Suprapubic skin (tissue), 3 donors: ENCODE measurements at regions not wholly inside any gene's neighbourhood (a gene's known extent, or its start where the extent isn't known, plus 50 kb on each side); places are given as distances from the start of the nearest gene placed in this dataset.
"Not testable (repeated sequence)": the region's sequence is repeated elsewhere in the genome, so short reads cannot be mapped to it uniquely, and the experiment has no call there.

Experiments
- POLR2A ChIP-seq, 2 donors: fragments of 450-650 bp; IDR thresholded peaks; one replicate each; pipeline ENCODE4 v1.6.1; 2017; ENCODE audit warnings: antibody characterized with exemption in 2 of 2, mild to moderate bottlenecking in 2 of 2, moderate library complexity in 2 of 2
- TF ChIP-seq, protein P1 (sequence below), 2 donors: fragments of 200-600 bp in 1 of 2; fragments of 450-650 bp in 1 of 2; sonication (generic) in 1 of 2; IDR thresholded peaks; one replicate each; pipeline ENCODE4 v1.5.1; 2016 to 2019; ENCODE audit warnings: antibody characterized with exemption in 2 of 2, mild to moderate bottlenecking in 1 of 2, moderate library complexity in 1 of 2

DNA sequence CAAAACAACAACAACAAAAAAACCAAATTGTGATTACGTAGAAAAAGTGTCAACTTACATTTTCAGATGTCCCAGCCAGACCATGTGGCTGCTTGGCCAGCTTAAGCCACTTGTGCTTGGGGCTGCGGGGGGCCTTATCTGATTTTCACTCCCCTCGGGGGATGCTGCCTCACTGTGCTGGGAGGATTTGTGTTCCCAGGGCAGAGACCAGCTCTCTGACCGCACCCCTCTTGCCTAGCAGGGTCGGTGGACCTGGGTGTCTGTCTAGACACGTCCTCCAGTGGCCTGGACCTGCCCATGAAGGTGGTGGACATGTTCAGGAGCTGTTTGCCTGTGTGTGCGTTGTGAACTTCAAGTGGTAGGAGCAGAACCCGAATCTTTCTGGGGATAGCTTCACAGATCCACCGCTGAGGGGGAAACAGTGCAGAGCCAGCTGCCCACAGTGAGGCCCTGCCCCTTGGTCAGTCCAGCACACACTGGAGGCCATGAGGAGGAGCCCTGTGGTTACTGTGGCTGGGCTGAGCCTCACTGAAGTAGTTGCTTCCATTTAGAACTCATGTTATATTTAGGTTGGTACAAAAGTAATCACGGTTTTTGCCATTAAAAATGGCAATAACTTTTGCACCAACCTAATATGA lies 173.9 kb downstream of the ADRA2C start:
- TF ChIP-seq, protein P1, sequence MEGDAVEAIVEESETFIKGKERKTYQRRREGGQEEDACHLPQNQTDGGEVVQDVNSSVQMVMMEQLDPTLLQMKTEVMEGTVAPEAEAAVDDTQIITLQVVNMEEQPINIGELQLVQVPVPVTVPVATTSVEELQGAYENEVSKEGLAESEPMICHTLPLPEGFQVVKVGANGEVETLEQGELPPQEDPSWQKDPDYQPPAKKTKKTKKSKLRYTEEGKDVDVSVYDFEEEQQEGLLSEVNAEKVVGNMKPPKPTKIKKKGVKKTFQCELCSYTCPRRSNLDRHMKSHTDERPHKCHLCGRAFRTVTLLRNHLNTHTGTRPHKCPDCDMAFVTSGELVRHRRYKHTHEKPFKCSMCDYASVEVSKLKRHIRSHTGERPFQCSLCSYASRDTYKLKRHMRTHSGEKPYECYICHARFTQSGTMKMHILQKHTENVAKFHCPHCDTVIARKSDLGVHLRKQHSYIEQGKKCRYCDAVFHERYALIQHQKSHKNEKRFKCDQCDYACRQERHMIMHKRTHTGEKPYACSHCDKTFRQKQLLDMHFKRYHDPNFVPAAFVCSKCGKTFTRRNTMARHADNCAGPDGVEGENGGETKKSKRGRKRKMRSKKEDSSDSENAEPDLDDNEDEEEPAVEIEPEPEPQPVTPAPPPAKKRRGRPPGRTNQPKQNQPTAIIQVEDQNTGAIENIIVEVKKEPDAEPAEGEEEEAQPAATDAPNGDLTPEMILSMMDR (IDR thresholded peaks at IDR 0.05): not testable (repeated sequence)
- not testable (repeated sequence) for TF ChIP-seq POLR2A (IDR thresholded peaks at IDR 0.05)
